GM20431 (cell line): ENCODE measurements at regions not wholly inside any gene's neighbourhood (a gene's known extent, or its start where the extent isn't known, plus 50 kb on each side); places are given as distances from the start of the nearest gene placed in this dataset.

ENCODE experiments used
- in situ Hi-C: fragments of 300-500 bp; cut with MseI, MboI; formaldehyde crosslinking; loops from one replicate; pipeline ENCODE4 v1.15.0; 2020; ENCODE audit warnings: low sequenced_read_pairs; ENCODE audit not compliant: unreplicated experiment

DNA sequence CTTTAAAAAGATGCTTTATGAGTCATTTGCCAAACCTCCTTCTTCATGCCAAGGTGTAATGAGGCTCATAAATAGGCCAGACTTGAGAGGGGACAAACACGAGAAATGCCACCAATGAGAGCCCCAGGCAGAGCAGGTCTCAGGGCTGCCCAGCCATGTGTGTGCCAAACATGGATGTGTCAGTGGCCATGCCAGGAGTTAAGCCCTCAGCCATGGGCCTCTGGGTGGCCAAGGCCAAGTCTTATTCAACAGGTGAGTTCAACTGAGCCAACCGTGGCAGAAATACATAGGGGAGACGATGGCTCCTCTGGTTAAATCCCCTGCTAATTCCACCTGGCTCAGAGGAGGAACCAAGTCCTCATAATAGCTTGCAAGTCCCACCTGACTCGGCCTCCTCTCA lies 358.8 kb downstream of the PREX1 start:
- in situ Hi-C loops = no loop called here

- in situ Hi-C loops = no loop called here
Measured at GRCh38 chr20:48468571-48468970, 359.2 kb downstream of the PREX1 start.

- in situ Hi-C loops = no loop called here
Measured at GRCh38 chr20:48467622-48468021, 360.2 kb downstream of the PREX1 start.

DNA sequence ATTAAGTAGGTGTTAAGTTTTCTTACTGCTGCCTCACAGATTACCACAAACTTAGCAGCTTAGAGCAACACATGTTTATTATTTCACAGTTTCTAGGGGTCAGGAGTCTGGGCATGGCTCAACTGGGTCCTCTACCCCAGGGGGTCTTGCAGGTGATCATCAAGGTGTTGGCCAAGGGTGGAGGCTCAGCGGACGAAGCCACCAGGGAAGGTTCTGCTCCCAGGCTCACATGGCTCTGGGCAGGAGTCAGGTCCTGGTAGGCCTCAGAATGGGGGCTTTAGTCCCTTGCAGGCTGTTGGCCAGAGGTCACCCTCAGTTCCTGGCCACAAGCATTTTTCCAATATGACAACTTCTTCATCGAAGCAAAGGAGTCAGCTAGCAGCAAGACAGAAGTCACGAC lies 362.5 kb downstream of the PREX1 start:
- in situ Hi-C loops = no loop called here

GRCh38 chr20:48463916-48464315 lies 363.9 kb downstream of the PREX1 start:
- in situ Hi-C loops = no loop called here

GRCh38 chr20:48463096-48463720 lies 364.6 kb downstream of the PREX1 start:
- in situ Hi-C loops = no loop called here

GRCh38 chr20:48461735-48462119 lies 366.1 kb downstream of the PREX1 start:
- in situ Hi-C loops = no loop called here

- in situ Hi-C loops = no loop called here
Measured at GRCh38 chr20:48461091-48461734, 366.6 kb downstream of the PREX1 start.

GRCh38 chr20:48460681-48461080 lies 367.1 kb downstream of the PREX1 start:
- in situ Hi-C loops = no loop called here

DNA sequence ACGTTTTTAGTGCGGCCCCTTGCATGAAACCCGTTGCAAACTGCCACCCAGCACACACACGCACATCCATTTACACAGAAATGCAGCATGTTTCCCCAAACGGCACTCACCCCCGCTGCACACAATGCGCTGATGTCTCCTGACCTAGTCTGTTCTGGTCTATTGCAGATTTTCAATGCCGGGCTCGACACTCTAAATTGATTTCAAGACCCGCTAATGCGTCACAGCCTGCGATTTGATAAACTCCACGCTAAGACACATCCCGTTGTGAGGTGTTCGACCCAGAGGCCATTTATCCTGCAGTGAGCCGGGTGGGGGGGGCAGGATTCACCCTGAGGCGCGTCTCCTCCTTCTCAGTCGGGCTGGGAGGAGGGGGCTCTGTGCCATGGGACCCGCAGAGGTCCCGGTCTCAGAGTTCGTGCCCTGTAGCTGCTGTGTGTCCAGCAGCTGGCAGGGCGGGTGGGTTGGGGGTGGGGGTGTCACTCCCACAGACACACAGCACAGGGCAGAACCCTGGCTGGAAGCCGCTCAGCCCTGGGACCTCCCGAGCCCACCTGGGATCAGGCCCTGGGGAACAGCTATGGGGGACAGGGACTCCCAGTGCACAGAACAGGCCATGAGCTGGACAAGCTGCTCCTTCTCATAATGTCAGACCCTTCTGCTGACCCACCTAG lies 367.9 kb downstream of the PREX1 start:
- in situ Hi-C loops = no loop called here

GRCh38 chr20:48458601-48459385 lies 369.0 kb downstream of the PREX1 start:
- in situ Hi-C loops = no loop called here

- in situ Hi-C loops = no loop called here
Measured at GRCh38 chr20:48458003-48458377, 369.8 kb downstream of the PREX1 start.

DNA sequence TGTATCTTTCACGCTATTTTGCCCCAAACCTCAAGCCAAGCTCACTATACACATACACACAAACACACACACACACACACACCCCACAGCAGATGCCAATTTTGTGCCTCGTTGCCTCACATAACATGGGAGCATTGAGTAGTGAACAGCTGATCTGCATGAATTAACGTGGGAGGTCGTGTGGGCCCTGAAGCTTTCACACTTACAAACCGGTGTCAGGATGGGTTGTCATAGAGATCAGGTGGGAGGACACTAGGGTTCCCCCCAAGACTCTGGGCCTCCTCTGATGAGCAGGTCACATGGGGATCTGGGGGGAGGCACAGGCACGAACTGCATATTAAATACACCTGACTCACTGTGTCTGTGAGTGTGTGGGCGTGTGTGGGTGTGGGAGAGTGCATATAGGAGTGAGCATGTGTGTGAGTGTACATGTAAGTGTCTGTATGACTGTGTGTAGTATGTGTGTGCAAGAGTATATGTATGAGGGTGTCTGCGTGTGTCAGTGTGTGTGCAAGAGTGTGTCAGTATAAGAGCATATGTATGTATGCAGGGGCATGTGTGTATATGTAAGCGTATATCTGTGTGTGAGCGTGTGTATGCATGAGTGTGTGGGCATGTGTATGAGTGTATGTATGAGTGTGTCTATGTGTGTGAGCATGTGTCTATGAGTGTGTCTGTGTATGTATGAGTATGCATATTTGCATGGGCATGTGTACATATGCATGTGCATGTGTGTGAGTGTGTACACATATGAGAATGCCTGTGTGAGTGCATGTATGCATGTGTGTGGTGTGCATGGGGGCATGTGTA lies 370.4 kb downstream of the PREX1 start:
- in situ Hi-C loops = no loop called here

DNA sequence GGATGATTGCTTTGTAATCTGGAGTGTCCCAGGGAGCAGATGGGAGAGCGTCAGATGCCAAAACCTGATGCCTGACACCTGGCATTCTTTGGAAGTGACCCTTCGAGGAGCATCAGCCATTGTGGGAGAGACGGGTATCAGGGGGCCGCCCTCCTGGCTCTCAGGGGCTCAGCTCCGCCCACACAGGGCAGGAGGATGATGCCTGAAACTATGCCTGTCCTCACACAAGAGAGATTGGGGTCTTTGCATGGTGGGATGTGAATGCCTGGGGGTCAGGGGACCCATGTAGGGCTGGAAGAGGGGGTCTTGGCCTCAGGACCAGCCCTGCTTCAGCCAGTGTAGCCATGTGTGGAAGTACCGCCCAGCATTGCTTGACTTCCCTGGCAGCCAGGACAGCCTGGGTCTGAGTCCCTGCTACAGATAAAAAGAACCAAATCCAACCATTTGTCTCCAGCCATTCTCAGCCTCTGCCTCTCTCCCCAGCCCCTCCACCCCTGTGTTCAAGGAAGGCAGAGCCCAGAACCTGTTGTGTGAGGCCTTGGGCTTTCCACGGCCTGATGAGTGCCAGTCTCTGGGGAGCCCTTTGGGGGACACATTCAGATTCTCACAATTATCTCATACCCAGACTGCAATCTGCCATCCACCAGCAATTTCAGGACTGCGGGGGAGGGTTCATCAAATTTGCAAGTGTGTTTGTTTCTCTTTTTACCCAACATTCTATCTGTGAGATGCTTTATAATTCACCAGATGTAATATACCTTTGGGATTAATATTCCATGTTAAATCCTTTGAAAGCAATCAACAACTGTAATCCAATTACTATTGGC lies 371.2 kb downstream of the PREX1 start:
- in situ Hi-C loops = no loop called here

GRCh38 chr20:48455651-48456365 lies 372.0 kb downstream of the PREX1 start:
- in situ Hi-C loops = no loop called here

- in situ Hi-C loops = no loop called here
Measured at GRCh38 chr20:48454671-48455490, 372.9 kb downstream of the PREX1 start.

GRCh38 chr20:48453477-48454093 lies 374.2 kb downstream of the PREX1 start:
- in situ Hi-C loops = no loop called here
